Activated CD8-positive, alpha-beta memory T cell treated with anti-CD3 and anti-CD28 coated beads for 4 hours (primary cell): ENCODE measurements at regions not wholly inside any gene's neighbourhood (a gene's known extent, or its start where the extent isn't known, plus 50 kb on each side); places are given as distances from the start of the nearest gene placed in this dataset.
"Not testable (repeated sequence)": the region's sequence is repeated elsewhere in the genome, so short reads cannot be mapped to it uniquely, and the experiment has no call there.

ENCODE experiments used
- DNase-seq, 2 donors: peaks; one replicate each; pipeline ENCODE4 v3.0.0-alpha.2; 2020; ENCODE audit warnings: low read depth in 2 of 2

- no peak for DNase-seq
Observed at GRCh38 chr1:229132706-229133105, 138.2 kb upstream of the RAB4A start.

- no peak for DNase-seq
Observed at GRCh38 chr1:229133151-229133550, 137.8 kb upstream of the RAB4A start.

GRCh38 chr1:229133811-229134210 lies 137.1 kb upstream of the RAB4A start:
- no peak for DNase-seq

- not testable (repeated sequence) for DNase-seq
Observed at GRCh38 chr1:229134381-229135217, 136.3 kb upstream of the RAB4A start.

GRCh38 chr1:229135773-229136172 lies 135.1 kb upstream of the RAB4A start:
- DNase-seq = no peak

GRCh38 chr1:229136822-229137221 lies 134.1 kb upstream of the RAB4A start:
- DNase-seq = no peak

- DNase-seq = no peak
Observed at GRCh38 chr1:229137271-229137670, 133.6 kb upstream of the RAB4A start.

- DNase-seq = no peak
Observed at GRCh38 chr1:229138058-229138457, 132.9 kb upstream of the RAB4A start.

GRCh38 chr1:229139331-229140118 lies 131.4 kb upstream of the RAB4A start:
- no peak for DNase-seq

GRCh38 chr1:229140119-229140396 lies 130.9 kb upstream of the RAB4A start:
- DNase-seq = no peak

- no peak for DNase-seq
Observed at GRCh38 chr1:229141271-229141670, 129.6 kb upstream of the RAB4A start.

GRCh38 chr1:229141689-229142377 lies 129.1 kb upstream of the RAB4A start:
- no peak for DNase-seq

GRCh38 chr1:229142471-229142870 lies 128.4 kb upstream of the RAB4A start:
- DNase-seq = no peak

- DNase-seq = no peak
Observed at GRCh38 chr1:229146647-229147046, 124.3 kb upstream of the RAB4A start.

- no peak for DNase-seq
Observed at GRCh38 chr1:229147072-229147471, 123.8 kb upstream of the RAB4A start.

- DNase-seq = no peak
Observed at GRCh38 chr1:229148041-229148671, 122.8 kb upstream of the RAB4A start.

GRCh38 chr1:229148743-229149142 lies 122.2 kb upstream of the RAB4A start:
- DNase-seq = no peak

- DNase-seq = no peak
Observed at GRCh38 chr1:229149435-229149834, 121.5 kb upstream of the RAB4A start.

GRCh38 chr1:229150518-229150917 lies 120.4 kb upstream of the RAB4A start:
- DNase-seq = no peak

- not testable (repeated sequence) for DNase-seq
Observed at GRCh38 chr1:229151412-229151811, 119.5 kb upstream of the RAB4A start.

- no peak for DNase-seq
Observed at GRCh38 chr1:229152311-229152710, 118.6 kb upstream of the RAB4A start.

GRCh38 chr1:229153955-229154548 lies 116.9 kb upstream of the RAB4A start:
- DNase-seq = no peak
